ENCODE measurements at regions not wholly inside any gene's neighbourhood (a gene's known extent, or its start where the extent isn't known, plus 50 kb on each side); places are given as distances from the start of the nearest gene placed in this dataset.

DNA sequence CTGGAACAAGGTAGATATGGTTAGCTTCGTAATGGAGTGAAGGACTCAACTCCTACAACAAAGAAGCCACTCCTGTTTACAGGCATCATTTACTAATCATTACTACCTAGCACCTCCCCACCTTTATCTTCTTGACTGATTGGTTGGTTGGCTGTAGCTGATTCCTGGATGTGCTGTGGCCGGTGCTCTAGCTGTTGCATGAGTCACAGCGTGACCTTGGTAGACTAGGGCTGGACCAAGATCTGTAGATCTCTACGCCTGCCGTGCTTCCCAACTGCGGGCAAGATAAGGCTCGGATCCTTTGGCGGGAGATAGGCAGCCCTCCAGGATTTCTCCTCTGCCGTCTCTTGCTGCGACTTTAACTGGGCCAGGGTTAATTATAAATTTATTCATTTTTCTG lies 194.3 kb upstream of the SOX11 start:
- Histone ChIP-seq H3K9me3 (ENCODE audit: low read depth, low read length) (no peaks in the 10 kb centered on the region), H4K20me1 (ENCODE audit: insufficient read depth, low read length) (no peaks in the 10 kb centered on the region), H3K79me2 (ENCODE audit: insufficient read depth, low read length) (no peaks in the 10 kb centered on the region), H3K4me2 (ENCODE audit: insufficient read depth, low read length) (no peak overlapping the region), H3K27me3 (ENCODE audit: insufficient read depth, low read length) (no peaks in the 10 kb centered on the region), H3K4me3 (ENCODE audit: insufficient read depth, low read length) (no peak overlapping the region), H3K4me1 (ENCODE audit: insufficient read depth, low read length) (no peaks in the 10 kb centered on the region), H2AFZ (ENCODE audit: low read length) (no peak overlapping the region), H3K36me3 (ENCODE audit: insufficient read depth, low read length) (no peaks in the 10 kb centered on the region), H3K27ac (ENCODE audit: low read depth, low read length) (no peak overlapping the region)
- DNase-seq (ENCODE audit: insufficient read length, low spot score, missing footprints) = no peak
- no peak for TF ChIP-seq CTCF (IDR thresholded peaks at IDR 0.05; ENCODE audit: extremely low read depth, low read depth, low read length)

DNA sequence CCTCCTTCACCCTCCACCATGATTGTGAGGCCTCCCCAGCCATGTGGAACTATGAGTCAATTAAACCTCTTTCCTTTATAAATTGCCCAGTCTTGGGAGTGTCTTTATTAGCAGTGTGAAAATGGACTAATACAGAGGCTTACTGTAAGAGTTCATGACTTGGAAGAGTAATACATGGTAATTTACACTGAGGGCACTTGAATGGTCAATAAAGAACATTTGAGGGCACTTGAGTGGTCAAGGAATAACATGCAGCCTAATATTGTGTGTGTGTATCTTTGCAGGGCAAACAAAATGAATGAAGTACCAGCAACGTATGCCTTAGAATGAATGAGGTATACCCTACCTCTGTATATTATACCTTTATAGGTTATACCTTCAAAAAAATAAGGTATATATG lies 190.4 kb upstream of the SOX11 start:
- Histone ChIP-seq H3K27me3 (ENCODE audit: insufficient read depth, low read length) (no peaks in the 10 kb centered on the region), H3K9me3 (ENCODE audit: low read depth, low read length) (no peaks in the 10 kb centered on the region), H3K36me3 (ENCODE audit: insufficient read depth, low read length) (no peaks in the 10 kb centered on the region), H3K4me3 (ENCODE audit: insufficient read depth, low read length) (no peak overlapping the region), H3K27ac (ENCODE audit: low read depth, low read length) (no peak overlapping the region), H3K4me1 (ENCODE audit: insufficient read depth, low read length) (no peaks in the 10 kb centered on the region), H3K79me2 (ENCODE audit: insufficient read depth, low read length) (no peaks in the 10 kb centered on the region), H2AFZ (ENCODE audit: low read length) (no peak overlapping the region), H4K20me1 (ENCODE audit: insufficient read depth, low read length) (no peaks in the 10 kb centered on the region), H3K4me2 (ENCODE audit: insufficient read depth, low read length) (no peak overlapping the region)
- no peak for TF ChIP-seq CTCF (IDR thresholded peaks at IDR 0.05; ENCODE audit: extremely low read depth, low read depth, low read length)
- no peak for DNase-seq (ENCODE audit: insufficient read length, low spot score, missing footprints)

DNA sequence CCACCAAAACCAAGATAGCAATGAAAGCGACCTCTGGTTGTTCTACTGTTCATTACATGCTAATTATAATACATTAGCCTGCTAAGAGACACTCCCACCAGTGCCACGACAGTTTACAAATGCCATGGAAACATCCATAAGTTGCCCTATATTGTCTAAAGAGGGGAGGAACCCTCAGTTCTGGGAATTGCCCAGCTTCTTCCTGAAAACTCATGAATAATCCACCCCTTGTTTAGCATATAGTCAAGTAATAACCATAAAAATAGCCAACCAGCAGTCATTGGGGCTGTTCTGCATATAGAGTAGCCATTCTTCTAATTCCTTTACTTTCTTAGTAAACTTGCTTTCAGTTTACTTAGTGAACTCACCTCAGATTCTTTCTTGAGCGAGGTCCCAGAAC lies 189.8 kb upstream of the SOX11 start:
- H3K4me3 ChIP-seq (ENCODE audit: insufficient read depth, low read length) = no peak overlapping the region
- no peaks in the 10 kb centered on the region for H3K4me1 ChIP-seq (ENCODE audit: insufficient read depth, low read length)
- H3K79me2 ChIP-seq (ENCODE audit: insufficient read depth, low read length) = no peaks in the 10 kb centered on the region
- H3K4me2 ChIP-seq (ENCODE audit: insufficient read depth, low read length) = no peak overlapping the region
- no peak for DNase-seq (ENCODE audit: insufficient read length, low spot score, missing footprints)
- H2AFZ ChIP-seq (ENCODE audit: low read length) = no peak overlapping the region
- no peak overlapping the region for H3K27ac ChIP-seq (ENCODE audit: low read depth, low read length)
- no peaks in the 10 kb centered on the region for H3K36me3 ChIP-seq (ENCODE audit: insufficient read depth, low read length)
- H3K27me3 ChIP-seq (ENCODE audit: insufficient read depth, low read length) = no peaks in the 10 kb centered on the region
- H3K9me3 ChIP-seq (ENCODE audit: low read depth, low read length) = no peaks in the 10 kb centered on the region
- no peaks in the 10 kb centered on the region for H4K20me1 ChIP-seq (ENCODE audit: insufficient read depth, low read length)
- no peak for TF ChIP-seq CTCF (IDR thresholded peaks at IDR 0.05; ENCODE audit: extremely low read depth, low read depth, low read length)

DNA sequence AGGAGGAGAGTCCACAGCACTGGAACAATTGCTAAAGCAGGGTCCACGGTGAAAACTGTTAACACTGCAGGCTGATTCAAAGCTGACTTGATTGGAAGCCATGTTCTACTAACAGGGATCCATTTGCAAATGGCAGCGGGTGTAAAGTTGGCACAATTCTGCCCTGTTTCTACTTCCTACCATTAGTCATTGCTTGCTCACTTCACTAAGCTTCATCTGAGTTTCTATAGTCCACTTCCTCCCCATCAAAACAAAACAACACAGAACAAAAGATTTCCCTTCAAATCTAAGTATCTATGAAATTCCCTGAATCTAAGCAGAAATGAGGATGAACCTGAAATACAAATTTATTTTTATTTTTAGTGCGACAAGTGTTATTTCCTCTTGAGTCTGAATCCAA lies 187.4 kb upstream of the SOX11 start:
- H4K20me1 ChIP-seq (ENCODE audit: insufficient read depth, low read length) = no peaks in the 10 kb centered on the region
- H3K4me3 ChIP-seq (ENCODE audit: insufficient read depth, low read length) = no peak overlapping the region
- no peak overlapping the region for H3K27ac ChIP-seq (ENCODE audit: low read depth, low read length)
- no peak for DNase-seq (ENCODE audit: insufficient read length, low spot score, missing footprints)
- H3K79me2 ChIP-seq (ENCODE audit: insufficient read depth, low read length) = no peaks in the 10 kb centered on the region
- H3K27me3 ChIP-seq (ENCODE audit: insufficient read depth, low read length) = no peaks in the 10 kb centered on the region
- no peak for TF ChIP-seq CTCF (IDR thresholded peaks at IDR 0.05; ENCODE audit: extremely low read depth, low read depth, low read length)
- no peaks in the 10 kb centered on the region for H3K36me3 ChIP-seq (ENCODE audit: insufficient read depth, low read length)
- H3K4me1 ChIP-seq (ENCODE audit: insufficient read depth, low read length) = no peaks in the 10 kb centered on the region
- H3K9me3 ChIP-seq (ENCODE audit: low read depth, low read length) = peaks cover 6% of the 10 kb centered on the region
- H2AFZ ChIP-seq (ENCODE audit: low read length) = no peak overlapping the region
- H3K4me2 ChIP-seq (ENCODE audit: insufficient read depth, low read length) = no peak overlapping the region
